Calu3 (cell line): ENCODE measurements at regions not wholly inside any gene's neighbourhood (a gene's known extent, or its start where the extent isn't known, plus 50 kb on each side); places are given as distances from the start of the nearest gene placed in this dataset.
A peak's percentile ranks its signal among the peaks of the same experiment; 100 is the strongest.

Experiments
- BruUV-seq: library from RNA; stranded (reverse); fragments of 400-500 nt; replicated peaks from 2 replicates; lab custom pipeline; 2021; lab: Mats Ljungman, UMichigan
- CTCF ChIA-PET: fragments of 300-600 bp; sonication (Branson Sonifier 250); formaldehyde crosslinking; loops from one replicate; lab custom pipeline; 2022; ENCODE audit warnings: antibody characterized with exemption; lab: Charles Lee
- DNase-seq: peaks from one replicate; pipeline ENCODE4 v3.0.0; 2022
- H3K27ac Mint-ChIP-seq: one replicate; pipeline ENCODE4 v1.8.0; 2022; ENCODE audit warnings: mixed read lengths; ENCODE audit not compliant: unreplicated experiment
- H3K27me3 Mint-ChIP-seq: one replicate; pipeline ENCODE4 v1.8.0; 2022; ENCODE audit warnings: mixed read lengths; ENCODE audit not compliant: unreplicated experiment
- H3K36me3 Mint-ChIP-seq: one replicate; pipeline ENCODE4 v1.8.0; 2022; ENCODE audit warnings: mild to moderate bottlenecking, moderate library complexity, mixed read lengths; ENCODE audit not compliant: insufficient read depth, unreplicated experiment
- H3K4me1 Mint-ChIP-seq: one replicate; pipeline ENCODE4 v1.8.0; 2022; ENCODE audit warnings: mild to moderate bottlenecking, low read depth, mixed read lengths; ENCODE audit not compliant: unreplicated experiment
- H3K4me3 Mint-ChIP-seq: one replicate; pipeline ENCODE4 v1.8.0; 2022; ENCODE audit warnings: mild to moderate bottlenecking, low read depth, moderate library complexity, mixed read lengths; ENCODE audit not compliant: unreplicated experiment
- H3K9me3 Mint-ChIP-seq: one replicate; pipeline ENCODE4 v1.8.0; 2022; ENCODE audit warnings: low read depth, mixed read lengths; ENCODE audit not compliant: unreplicated experiment
- intact Hi-C: fragments of 100-400 bp; cut with micrococcal nuclease; formaldehyde crosslinking; loops from one replicate; pipeline ENCODE4 v1.10.0; 2022; ENCODE audit not compliant: unreplicated experiment
- TF ChIP-seq, protein P1 (sequence below): fragments of 200-600 bp; IDR thresholded peaks from one replicate; pipeline ENCODE4 v1.8.0; 2022; ENCODE audit warnings: antibody characterized with exemption; ENCODE audit not compliant: unreplicated experiment

DNA sequence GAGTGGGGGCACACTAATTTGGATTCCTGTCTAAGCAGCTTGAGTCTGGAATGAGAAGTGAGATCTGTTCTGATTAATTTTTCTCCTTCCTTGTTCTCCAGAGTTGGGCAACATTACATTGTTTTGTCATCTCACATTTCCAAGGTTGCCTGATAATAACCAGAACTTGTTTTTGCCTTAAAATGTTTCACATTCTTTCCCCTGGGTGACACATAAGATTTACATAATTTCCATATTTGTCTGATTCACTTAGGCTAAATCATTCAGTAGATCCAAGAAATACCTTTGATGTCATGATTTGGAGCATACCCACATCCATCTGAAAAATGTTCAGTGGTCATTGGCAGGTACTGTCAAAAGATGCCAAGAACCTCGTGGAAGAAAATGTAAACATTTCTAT, 60.3 kb downstream of the XCL2 start:
- Mint-ChIP-seq H3K4me3 (peak overlapping the region; percentile 27), H3K27ac (peak overlapping the region; percentile 77), H3K36me3 (no peaks in the 10 kb centered on the region), H3K4me1 (peaks cover 28% of the 10 kb centered on the region), H3K9me3 (no peaks in the 10 kb centered on the region), H3K27me3 (no peaks in the 10 kb centered on the region)
- TF ChIP-seq, protein P1, sequence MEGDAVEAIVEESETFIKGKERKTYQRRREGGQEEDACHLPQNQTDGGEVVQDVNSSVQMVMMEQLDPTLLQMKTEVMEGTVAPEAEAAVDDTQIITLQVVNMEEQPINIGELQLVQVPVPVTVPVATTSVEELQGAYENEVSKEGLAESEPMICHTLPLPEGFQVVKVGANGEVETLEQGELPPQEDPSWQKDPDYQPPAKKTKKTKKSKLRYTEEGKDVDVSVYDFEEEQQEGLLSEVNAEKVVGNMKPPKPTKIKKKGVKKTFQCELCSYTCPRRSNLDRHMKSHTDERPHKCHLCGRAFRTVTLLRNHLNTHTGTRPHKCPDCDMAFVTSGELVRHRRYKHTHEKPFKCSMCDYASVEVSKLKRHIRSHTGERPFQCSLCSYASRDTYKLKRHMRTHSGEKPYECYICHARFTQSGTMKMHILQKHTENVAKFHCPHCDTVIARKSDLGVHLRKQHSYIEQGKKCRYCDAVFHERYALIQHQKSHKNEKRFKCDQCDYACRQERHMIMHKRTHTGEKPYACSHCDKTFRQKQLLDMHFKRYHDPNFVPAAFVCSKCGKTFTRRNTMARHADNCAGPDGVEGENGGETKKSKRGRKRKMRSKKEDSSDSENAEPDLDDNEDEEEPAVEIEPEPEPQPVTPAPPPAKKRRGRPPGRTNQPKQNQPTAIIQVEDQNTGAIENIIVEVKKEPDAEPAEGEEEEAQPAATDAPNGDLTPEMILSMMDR, result no peak
- intact Hi-C loops, result loop anchor here (2.0 kb wide), 1 partner anchor 15 kb away; no protein-coding TSS in a partner anchor
- no peak for DNase-seq
- CTCF ChIA-PET, result interaction anchor here (0.7 to 2.2 kb wide), 3 partner anchors 13 to 14 kb away, joined by 3 to 7 read pairs (median 5); no protein-coding TSS in a partner anchor
- BruUV-seq, result no TSS peak

DNA sequence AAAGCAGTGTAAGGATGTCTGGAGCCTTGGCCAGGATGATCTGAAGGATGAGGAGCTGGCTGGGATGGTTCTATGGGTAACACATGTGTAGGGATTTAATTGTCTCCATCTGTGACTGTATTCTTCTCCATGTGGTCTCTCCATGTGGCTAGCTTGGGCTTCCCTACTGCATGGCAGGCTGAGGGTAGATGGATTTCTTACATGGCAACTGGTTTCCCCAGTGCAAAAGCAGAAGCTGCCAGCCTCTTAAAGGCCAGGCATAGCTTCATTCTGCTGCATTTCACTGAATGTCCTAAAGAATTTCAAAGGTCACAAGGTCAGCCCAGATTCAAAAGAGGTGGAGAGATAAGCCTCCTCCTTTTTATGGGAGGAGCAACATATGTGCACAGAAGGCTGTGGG, 61.7 kb downstream of the XCL2 start:
- TF ChIP-seq, protein P1, result no peak
- H3K27me3 Mint-ChIP-seq, result no peaks in the 10 kb centered on the region
- no peak for DNase-seq
- H3K4me1 Mint-ChIP-seq, result peaks cover 28% of the 10 kb centered on the region
- BruUV-seq, result no TSS peak
- no peaks in the 10 kb centered on the region for H3K36me3 Mint-ChIP-seq
- CTCF ChIA-PET, result interaction anchor here (1.2 to 1.9 kb wide), 2 partner anchors 11 to 14 kb away, joined by 3 read pairs; no protein-coding TSS in a partner anchor
- H3K9me3 Mint-ChIP-seq, result no peaks in the 10 kb centered on the region
- intact Hi-C loops, result loop anchor here (2.0 kb wide), 1 partner anchor 13 kb away; no protein-coding TSS in a partner anchor
- H3K4me3 Mint-ChIP-seq, result no peak overlapping the region
- no peak overlapping the region for H3K27ac Mint-ChIP-seq

- CTCF ChIA-PET, result interaction anchor here (1.9 kb wide), 1 partner anchor 14 kb away, joined by 3 read pairs; no protein-coding TSS in a partner anchor
- intact Hi-C loops, result no loop called here
- H3K9me3 Mint-ChIP-seq, result no peaks in the 10 kb centered on the region
- no peaks in the 10 kb centered on the region for H3K36me3 Mint-ChIP-seq
- H3K4me1 Mint-ChIP-seq, result peaks cover 30% of the 10 kb centered on the region
- no TSS peak for BruUV-seq
- H3K27me3 Mint-ChIP-seq, result no peaks in the 10 kb centered on the region
- no peak overlapping the region for H3K4me3 Mint-ChIP-seq
- TF ChIP-seq, protein P1, result no peak
- no peak overlapping the region for H3K27ac Mint-ChIP-seq
- DNase-seq, result no peak
Measured at GRCh38 chr1:168481586-168481985, 62.2 kb downstream of the XCL2 start.

DNA sequence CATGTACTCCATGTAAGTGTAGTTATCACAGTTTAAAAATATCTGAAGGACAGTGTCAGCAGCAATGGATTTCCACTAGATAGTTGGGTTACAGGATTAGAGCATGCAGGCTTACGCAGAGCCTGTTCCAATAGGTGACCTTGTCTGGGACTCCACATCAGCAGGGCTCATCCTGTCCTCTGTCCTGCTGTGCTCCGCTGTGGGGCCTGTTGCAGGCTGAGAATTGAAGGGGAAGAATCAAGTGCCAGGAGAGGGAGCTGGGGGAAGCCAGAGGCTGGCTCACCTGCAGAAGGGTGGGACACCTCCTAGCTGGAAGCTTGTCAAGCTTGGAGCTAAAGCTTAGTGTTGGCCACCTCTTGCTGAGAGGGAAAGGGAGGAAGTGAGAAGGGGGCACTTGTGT, 62.8 kb downstream of the XCL2 start:
- TF ChIP-seq, protein P1, result no peak
- no peaks in the 10 kb centered on the region for H3K9me3 Mint-ChIP-seq
- no peak for DNase-seq
- H3K36me3 Mint-ChIP-seq, result no peaks in the 10 kb centered on the region
- H3K4me1 Mint-ChIP-seq, result peaks cover 35% of the 10 kb centered on the region
- no peak overlapping the region for H3K27ac Mint-ChIP-seq
- CTCF ChIA-PET, result interaction anchor here (1.9 kb wide), 1 partner anchor 13 kb away, joined by 3 read pairs; no protein-coding TSS in a partner anchor
- H3K4me3 Mint-ChIP-seq, result no peak overlapping the region
- no TSS peak for BruUV-seq
- H3K27me3 Mint-ChIP-seq, result no peaks in the 10 kb centered on the region
- intact Hi-C loops, result no loop called here
